ENCODE measurements at regions not wholly inside any gene's neighbourhood (a gene's known extent, or its start where the extent isn't known, plus 50 kb on each side); places are given as distances from the start of the nearest gene placed in this dataset.
"Not testable (repeated sequence)": the region's sequence is repeated elsewhere in the genome, so short reads cannot be mapped to it uniquely, and the experiment has no call there.

DNA sequence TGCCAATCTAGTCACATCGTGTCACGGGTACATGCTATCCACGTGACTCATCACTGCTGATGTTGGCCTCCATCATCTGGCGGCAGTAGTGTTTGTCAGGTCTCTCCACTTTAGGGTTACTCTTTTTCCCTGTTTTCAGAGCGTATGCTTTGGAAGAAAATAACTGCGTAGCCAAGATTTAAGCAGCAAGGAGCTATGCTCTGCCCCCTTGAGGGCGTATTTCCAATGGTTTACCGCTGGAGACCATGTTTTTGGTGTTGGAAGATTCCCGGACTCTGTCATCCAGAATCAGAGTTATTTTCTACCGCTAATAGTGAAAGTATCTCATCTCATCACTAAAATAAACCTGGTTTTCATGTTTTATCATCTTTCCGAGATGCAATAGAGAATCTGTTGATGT lies 306.5 kb downstream of the C6orf118 start:
- Mint-ChIP-seq H3K4me3 (no peak overlapping the region), H3K27ac (no peak overlapping the region), H3K36me3 (ENCODE audit: low read depth) (peaks cover 2% of the 10 kb centered on the region), H3K27me3 (no peaks in the 10 kb centered on the region), H3K4me1 (no peaks in the 10 kb centered on the region)
- DNase-seq, result no peak
- H3K9me3 ChIP-seq (ENCODE audit: control insufficient read depth, low read length, poor library complexity, severe bottlenecking), result no peaks in the 10 kb centered on the region
- no peak for ATAC-seq

DNA sequence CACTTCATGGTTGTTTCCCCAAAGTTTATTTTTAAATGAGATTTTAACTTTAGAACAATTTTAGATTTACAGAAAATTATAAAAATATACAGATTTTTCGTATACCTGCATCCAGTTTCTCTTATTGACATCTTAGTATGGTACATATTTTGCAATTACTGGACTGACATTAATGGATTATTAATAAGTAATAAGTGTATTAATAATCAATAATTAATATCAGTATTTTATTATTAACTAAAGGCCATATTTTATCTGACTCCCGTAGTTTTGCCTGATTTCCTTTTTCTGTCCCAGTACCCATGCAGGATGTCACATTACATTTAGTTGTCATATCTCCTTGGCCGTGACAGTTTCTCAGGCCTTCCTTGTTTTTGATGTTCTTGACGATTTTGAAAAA lies 307.0 kb downstream of the C6orf118 start:
- Mint-ChIP-seq H3K4me3 (no peak overlapping the region), H3K4me1 (no peaks in the 10 kb centered on the region), H3K27ac (no peak overlapping the region)

DNA sequence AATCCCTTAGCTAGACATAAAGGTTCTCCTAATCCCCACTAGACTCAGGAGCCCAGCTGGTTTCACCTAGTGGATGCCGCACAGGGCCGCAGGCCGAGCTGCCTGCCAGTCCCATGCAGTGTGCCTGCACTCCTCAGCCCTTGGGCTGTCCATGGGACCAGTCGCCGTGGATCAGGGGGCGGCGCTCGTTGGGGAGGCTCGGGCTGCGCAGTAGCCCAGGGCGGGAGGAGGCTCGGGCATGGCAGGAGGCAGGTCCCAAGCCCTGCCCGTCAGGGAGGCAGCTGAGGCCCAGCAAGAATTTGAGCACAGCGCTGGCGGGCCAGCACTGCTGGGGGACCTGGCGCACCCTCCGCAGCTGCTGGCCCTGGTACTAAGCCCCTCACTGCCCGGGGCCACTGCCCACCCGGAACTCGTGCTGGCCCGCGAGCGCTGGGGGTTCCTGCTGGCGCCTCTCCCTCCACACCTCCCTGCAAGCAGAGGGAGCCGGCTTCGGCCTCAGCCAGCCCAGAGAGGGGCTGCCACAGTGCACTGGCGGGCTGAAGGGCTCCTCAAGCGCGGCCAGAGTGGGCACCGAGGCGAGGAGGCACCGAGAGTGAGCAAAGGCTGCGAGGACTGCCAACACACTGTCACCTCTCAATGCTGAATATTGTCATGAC lies 307.8 kb downstream of the C6orf118 start:
- Mint-ChIP-seq H3K27ac (no peak overlapping the region), H3K27me3 (no peaks in the 10 kb centered on the region), H3K36me3 (ENCODE audit: low read depth) (peaks cover 2% of the 10 kb centered on the region), H3K4me1 (no peaks in the 10 kb centered on the region), H3K4me3 (no peak overlapping the region)
- H3K9me3 ChIP-seq (ENCODE audit: control insufficient read depth, low read length, poor library complexity, severe bottlenecking), result no peaks in the 10 kb centered on the region
- ATAC-seq (no peak), DNase-seq (no peak)

More for the DNA sequence above, 307.0 kb downstream of the C6orf118 start:
- Mint-ChIP-seq H3K36me3 (ENCODE audit: low read depth) (peaks cover 2% of the 10 kb centered on the region), H3K27me3 (no peaks in the 10 kb centered on the region)
- no peak for DNase-seq
- ATAC-seq, result no peak
- H3K9me3 ChIP-seq (ENCODE audit: control insufficient read depth, low read length, poor library complexity, severe bottlenecking), result no peaks in the 10 kb centered on the region

DNA sequence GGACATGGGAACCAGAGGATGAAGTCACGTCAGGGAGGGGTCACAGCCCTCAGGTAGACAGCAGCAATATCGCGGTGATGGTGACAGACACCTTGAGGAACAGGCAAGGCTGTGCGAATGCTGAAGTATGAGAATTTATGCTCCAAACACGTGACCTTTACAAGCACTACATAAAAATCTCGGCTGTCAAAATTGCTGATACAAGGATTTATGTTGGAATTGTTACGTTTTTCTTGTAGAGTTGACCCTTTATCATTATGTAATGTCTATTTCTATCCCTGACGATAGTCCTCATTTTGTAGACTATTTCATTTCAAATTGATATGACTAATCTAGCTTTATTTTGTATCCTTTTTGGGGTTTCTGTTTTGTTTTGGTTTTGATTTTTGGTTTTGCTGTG lies 311.1 kb downstream of the C6orf118 start:
- no peaks in the 10 kb centered on the region for H3K9me3 ChIP-seq (ENCODE audit: control insufficient read depth, low read length, poor library complexity, severe bottlenecking)
- Mint-ChIP-seq H3K4me1 (no peaks in the 10 kb centered on the region), H3K27me3 (no peaks in the 10 kb centered on the region), H3K4me3 (no peak overlapping the region), H3K36me3 (ENCODE audit: low read depth) (peaks cover 2% of the 10 kb centered on the region), H3K27ac (no peak overlapping the region)
- no peak for ATAC-seq
- DNase-seq, result no peak

DNA sequence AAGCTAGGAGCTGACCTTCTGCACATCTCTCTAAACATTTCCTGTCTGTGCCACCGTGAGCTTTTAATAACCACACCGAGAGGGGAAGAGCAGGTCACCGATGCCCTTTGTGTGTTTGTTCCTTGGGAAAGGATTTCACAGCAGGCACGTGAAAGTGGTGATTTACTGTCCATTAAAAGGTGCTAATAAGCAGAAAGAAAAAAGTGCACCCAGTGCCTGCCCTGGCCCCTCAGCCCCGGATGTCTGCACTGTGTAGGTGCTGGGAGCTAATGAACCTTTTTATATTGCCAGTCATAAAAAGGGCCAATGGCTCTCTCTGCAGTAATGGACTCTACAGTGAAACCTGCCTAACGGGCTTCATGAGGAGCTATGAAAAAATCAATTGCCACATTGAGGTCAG lies 312.6 kb downstream of the C6orf118 start:
- DNase-seq, result no peak
- H3K36me3 Mint-ChIP-seq (ENCODE audit: low read depth), result peaks cover 2% of the 10 kb centered on the region
- no peaks in the 10 kb centered on the region for H3K27me3 Mint-ChIP-seq
- no peak overlapping the region for H3K27ac Mint-ChIP-seq
- no peaks in the 10 kb centered on the region for H3K4me1 Mint-ChIP-seq
- no peaks in the 10 kb centered on the region for H3K9me3 ChIP-seq (ENCODE audit: control insufficient read depth, low read length, poor library complexity, severe bottlenecking)
- no peak for ATAC-seq
- no peak overlapping the region for H3K4me3 Mint-ChIP-seq

DNA sequence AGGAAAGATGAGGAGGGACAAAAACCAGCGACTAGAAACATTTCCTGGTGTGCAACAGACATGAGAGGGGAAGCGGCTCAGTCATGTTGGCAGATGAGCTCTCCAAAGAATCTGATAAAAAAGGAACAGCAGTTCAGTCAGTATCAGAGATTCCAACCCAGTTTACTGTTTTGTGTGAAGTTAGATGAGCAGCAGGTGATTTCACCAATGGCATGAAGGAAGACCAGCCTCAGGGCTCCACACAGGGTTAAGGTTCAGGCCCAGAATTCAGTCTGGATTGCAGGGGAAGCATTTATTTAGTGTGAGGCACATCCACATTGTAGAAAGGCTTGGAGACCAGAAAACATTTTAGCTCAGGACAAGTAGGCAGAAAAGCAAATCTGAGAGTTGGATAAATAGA lies 317.8 kb downstream of the C6orf118 start:
- no peak for ATAC-seq
- Mint-ChIP-seq H3K36me3 (ENCODE audit: low read depth) (no peaks in the 10 kb centered on the region), H3K4me3 (no peak overlapping the region), H3K27me3 (no peaks in the 10 kb centered on the region), H3K27ac (no peak overlapping the region), H3K4me1 (no peaks in the 10 kb centered on the region)
- no peaks in the 10 kb centered on the region for H3K9me3 ChIP-seq (ENCODE audit: control insufficient read depth, low read length, poor library complexity, severe bottlenecking)
- no peak for DNase-seq

DNA sequence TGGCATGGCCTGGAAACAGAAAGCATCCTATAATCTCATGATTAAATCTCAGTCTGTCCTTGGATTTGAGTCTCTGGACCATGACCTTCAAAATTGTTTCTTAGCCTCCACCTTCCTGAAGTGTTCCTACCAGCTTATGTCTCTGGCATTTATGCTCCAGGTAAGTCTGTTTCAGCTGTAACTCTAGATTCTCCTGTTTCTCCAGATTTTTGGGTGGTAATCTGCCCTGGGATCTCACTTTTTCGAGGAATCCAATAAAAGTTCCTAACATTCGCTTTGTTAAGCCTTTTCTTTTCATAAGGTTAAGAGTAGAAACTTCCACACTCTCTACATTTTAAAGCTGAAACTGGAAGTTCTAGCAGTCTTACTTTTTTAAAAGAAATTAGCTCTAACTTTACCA lies 318.5 kb downstream of the C6orf118 start:
- ATAC-seq (no peak), DNase-seq (no peak)
- Mint-ChIP-seq H3K36me3 (ENCODE audit: low read depth) (no peaks in the 10 kb centered on the region), H3K4me1 (no peaks in the 10 kb centered on the region), H3K4me3 (no peak overlapping the region), H3K27me3 (no peaks in the 10 kb centered on the region), H3K27ac (no peak overlapping the region)
- H3K9me3 ChIP-seq (ENCODE audit: control insufficient read depth, low read length, poor library complexity, severe bottlenecking), result no peaks in the 10 kb centered on the region

DNA sequence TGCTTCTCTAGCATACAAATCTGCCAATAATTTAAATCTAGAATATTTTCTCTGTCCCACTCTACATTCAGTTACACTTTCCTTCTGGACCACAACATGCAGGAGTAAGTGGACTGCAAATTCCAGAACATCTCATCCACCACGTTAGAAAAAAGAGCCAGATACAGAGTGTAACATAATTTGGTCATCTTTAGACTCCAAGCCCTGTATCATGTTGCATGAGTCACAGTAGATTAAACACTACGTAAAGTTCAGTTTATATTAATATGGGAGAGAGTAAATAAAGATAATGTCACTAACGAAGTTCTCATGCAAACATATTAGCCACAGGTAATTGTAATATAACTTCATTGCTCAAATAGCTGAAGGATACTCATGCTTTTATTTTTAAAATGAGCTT lies 327.0 kb downstream of the C6orf118 start:
- DNase-seq, result no peak
- no peaks in the 10 kb centered on the region for H3K9me3 ChIP-seq (ENCODE audit: control insufficient read depth, low read length, poor library complexity, severe bottlenecking)
- no peak overlapping the region for H3K27ac Mint-ChIP-seq
- no peaks in the 10 kb centered on the region for H3K4me1 Mint-ChIP-seq
- ATAC-seq, result no peak
- H3K27me3 Mint-ChIP-seq, result no peaks in the 10 kb centered on the region
- H3K4me3 Mint-ChIP-seq, result no peak overlapping the region
- H3K36me3 Mint-ChIP-seq (ENCODE audit: low read depth), result no peaks in the 10 kb centered on the region

DNA sequence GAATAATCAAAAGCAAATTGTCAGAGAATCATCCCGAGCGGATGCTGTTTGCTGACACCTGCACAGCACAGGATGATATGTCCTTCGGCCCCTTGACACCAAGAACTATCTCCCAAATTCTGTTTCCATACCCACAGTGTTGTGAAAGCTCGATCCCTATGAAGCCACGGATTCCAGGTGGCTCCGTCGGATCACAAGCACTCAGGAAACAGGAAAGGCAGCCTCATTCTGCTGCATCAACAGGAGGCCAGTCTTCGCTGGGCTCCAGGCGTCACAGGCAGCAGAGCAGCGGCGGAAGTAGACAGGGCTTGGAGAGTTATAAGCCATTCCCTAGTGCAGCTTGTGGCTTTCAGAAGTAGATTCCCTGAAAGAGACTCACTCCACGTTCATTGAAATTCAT lies 342.3 kb downstream of the C6orf118 start:
- H3K9me3 ChIP-seq (ENCODE audit: control insufficient read depth, low read length, poor library complexity, severe bottlenecking), result no peaks in the 10 kb centered on the region
- H3K4me1 Mint-ChIP-seq, result no peaks in the 10 kb centered on the region
- H3K4me3 Mint-ChIP-seq, result no peak overlapping the region
- H3K27me3 Mint-ChIP-seq, result no peaks in the 10 kb centered on the region
- ATAC-seq (no peak), DNase-seq (no peak)
- H3K27ac Mint-ChIP-seq, result no peak overlapping the region
- H3K36me3 Mint-ChIP-seq (ENCODE audit: low read depth), result no peaks in the 10 kb centered on the region

DNA sequence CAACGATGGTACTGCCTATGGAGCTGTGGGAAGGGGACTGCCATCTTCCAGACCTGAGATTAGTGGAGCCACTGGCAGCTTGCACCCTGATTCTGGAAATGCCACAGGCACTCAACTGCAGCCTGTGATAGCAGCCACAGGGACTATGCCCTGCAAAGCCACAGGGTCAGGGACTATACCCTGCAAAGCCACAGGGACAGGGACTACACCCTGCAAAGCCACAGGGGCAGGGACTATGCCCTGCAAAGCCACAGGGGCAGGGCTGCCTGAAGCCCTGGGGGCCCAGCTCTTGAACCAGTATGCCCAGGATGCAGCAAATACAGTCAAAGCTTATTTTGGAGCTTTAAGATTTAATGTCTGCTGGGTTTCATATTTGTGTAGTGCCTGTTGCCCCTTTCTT lies 346.6 kb downstream of the C6orf118 start:
- Mint-ChIP-seq H3K27me3 (no peaks in the 10 kb centered on the region), H3K36me3 (ENCODE audit: low read depth) (no peaks in the 10 kb centered on the region), H3K4me3 (no peak overlapping the region), H3K27ac (no peak overlapping the region), H3K4me1 (no peaks in the 10 kb centered on the region)
- no peak for DNase-seq
- no peaks in the 10 kb centered on the region for H3K9me3 ChIP-seq (ENCODE audit: control insufficient read depth, low read length, poor library complexity, severe bottlenecking)
- ATAC-seq, result no peak

DNA sequence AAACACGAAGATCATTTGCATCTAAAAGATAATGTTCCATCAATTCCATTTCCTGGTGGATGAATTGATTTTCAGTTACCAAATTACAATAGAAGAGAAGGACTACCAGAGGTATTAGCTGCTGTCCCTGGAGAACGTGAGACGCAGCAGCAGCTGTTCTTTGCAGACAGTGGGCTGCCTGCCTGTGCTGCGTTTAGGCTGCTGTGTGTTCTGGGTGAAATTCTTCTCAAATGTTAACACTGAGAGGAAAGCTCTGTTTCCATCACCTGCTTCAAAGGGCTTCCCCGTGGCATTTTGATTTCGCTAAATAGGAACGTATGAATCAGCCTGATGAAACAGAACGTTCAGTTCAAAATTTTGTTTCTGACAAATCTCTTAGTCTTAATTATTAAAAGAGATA lies 362.2 kb downstream of the C6orf118 start:
- no peaks in the 10 kb centered on the region for H3K9me3 ChIP-seq (ENCODE audit: control insufficient read depth, low read length, poor library complexity, severe bottlenecking)
- DNase-seq (no peak), ATAC-seq (no peak)
- Mint-ChIP-seq H3K4me3 (no peak overlapping the region), H3K27me3 (no peaks in the 10 kb centered on the region), H3K4me1 (peaks cover 3% of the 10 kb centered on the region), H3K36me3 (ENCODE audit: low read depth) (no peaks in the 10 kb centered on the region), H3K27ac (no peak overlapping the region)

DNA sequence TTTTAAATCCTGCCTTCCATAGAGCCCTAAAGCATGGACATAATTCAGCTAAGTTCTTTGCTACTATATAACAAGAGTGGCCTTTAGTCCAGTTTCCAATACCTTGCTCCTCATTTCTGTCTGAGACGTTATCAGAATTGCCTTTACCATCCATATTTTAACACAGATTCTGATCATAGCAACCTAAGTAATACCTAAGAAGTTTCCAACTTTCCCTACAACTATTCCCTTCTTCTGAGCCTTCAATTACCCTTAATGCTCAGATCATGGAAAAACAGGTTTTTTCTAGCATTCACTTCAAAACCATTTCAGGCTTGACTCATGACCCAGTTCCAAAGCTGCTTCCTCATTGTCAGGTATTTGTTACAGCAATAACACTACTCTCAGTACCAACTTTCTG lies 367.1 kb downstream of the C6orf118 start:
- Mint-ChIP-seq H3K4me3 (no peak overlapping the region), H3K36me3 (ENCODE audit: low read depth) (no peaks in the 10 kb centered on the region), H3K27me3 (no peaks in the 10 kb centered on the region), H3K27ac (no peak overlapping the region), H3K4me1 (peaks cover 3% of the 10 kb centered on the region)
- no peak for DNase-seq
- no peak for ATAC-seq
- H3K9me3 ChIP-seq (ENCODE audit: control insufficient read depth, low read length, poor library complexity, severe bottlenecking), result no peaks in the 10 kb centered on the region

DNA sequence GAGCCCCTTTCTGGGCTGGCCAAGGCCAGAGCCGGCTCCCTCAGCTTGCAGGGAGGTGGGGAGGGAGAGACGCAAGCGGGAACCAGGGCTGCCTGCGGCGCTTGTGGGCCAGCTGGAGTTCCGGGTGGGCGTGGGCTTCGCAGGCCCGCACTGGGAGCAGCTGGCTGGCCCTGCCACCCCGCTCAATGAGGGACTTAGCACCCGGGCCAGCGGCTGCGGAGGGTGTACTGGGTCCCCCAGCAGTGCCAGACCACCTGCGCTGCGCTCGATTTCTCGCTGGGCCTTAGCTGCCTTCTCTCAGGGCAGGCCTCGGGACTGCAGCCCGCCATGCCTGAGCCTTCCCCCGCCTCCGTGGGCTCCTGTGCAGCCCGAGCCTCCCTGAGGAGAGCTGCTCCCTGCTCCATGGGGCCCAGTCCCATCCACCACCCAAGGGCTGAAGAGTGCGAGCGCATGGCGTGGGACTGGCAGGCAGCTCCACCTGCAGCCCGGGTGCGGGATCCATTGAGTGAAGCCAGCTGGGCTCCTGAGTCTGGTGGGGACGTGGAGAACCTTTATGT lies 376.1 kb downstream of the C6orf118 start:
- not testable (repeated sequence) for H3K9me3 ChIP-seq (ENCODE audit: control insufficient read depth, low read length, poor library complexity, severe bottlenecking); H3K4me3 Mint-ChIP-seq; DNase-seq; H3K27me3 Mint-ChIP-seq; H3K27ac Mint-ChIP-seq; H3K36me3 Mint-ChIP-seq (ENCODE audit: low read depth); H3K4me1 Mint-ChIP-seq; ATAC-seq

DNA sequence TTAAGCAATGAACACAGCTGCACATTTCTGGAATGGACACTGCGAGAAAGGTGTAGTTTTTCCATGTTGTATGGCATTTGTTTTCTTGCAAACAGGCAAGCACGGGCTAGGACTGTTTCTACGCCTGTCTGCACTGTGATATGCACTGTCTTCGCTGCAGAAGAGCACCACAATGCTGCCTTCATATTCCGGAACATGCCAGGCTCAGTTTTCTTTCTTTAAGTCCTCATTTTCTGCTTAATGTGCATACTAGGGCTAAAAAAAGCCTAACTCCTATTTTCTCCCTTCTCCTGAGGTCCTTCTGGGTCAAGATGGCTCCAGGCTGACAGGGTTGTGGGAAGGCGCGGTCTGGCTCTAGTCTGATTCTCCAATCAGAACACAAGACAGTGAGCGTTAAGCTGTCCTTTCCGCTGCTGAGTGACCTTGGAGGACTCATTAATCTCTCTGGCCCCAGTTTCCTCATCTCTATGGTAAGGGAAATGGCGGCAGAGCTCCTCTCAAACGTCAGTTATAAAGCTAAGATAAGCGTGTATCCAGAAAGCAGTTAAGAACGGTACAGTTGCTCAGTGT lies 379.9 kb downstream of the C6orf118 start:
- ATAC-seq (no peak), DNase-seq (no peak)
- no peak overlapping the region for H3K4me3 Mint-ChIP-seq
- H3K36me3 Mint-ChIP-seq (ENCODE audit: low read depth), result no peaks in the 10 kb centered on the region
- H3K27me3 Mint-ChIP-seq, result no peaks in the 10 kb centered on the region
- H3K4me1 Mint-ChIP-seq, result no peaks in the 10 kb centered on the region
- no peak overlapping the region for H3K27ac Mint-ChIP-seq
- H3K9me3 ChIP-seq (ENCODE audit: control insufficient read depth, low read length, poor library complexity, severe bottlenecking), result no peaks in the 10 kb centered on the region
